IMR-90 (cell line): ENCODE measurements at regions not wholly inside any gene's neighbourhood (a gene's known extent, or its start where the extent isn't known, plus 50 kb on each side); places are given as distances from the start of the nearest gene placed in this dataset.

Experiments
- ATAC-seq: fragments of 200-7000 bp; cut with Tn5 transposase; 2 replicates; pipeline ENCODE4 v1.9.1; 2020; ENCODE audit warnings: low read depth, mild to moderate bottlenecking, moderate library complexity
- BruUV-seq: library from RNA; stranded (reverse); fragments of 400-500 nt; replicated peaks from 2 replicates; lab custom pipeline; 2021; lab: Mats Ljungman, UMichigan
- CTCF ChIA-PET: fragments of 300-600 bp; formaldehyde crosslinking; extraction: SDS; loops from one replicate; lab custom pipeline; 2021; ENCODE audit warnings: antibody characterized with exemption; lab: Yijun Ruan, JAX
- POLR2A ChIA-PET: fragments of 300-600 bp; sonication (Branson Sonifier 250); formaldehyde crosslinking; loops from one replicate; lab custom pipeline; 2022; ENCODE audit warnings: antibody characterized with exemption; ENCODE audit not compliant: unreplicated experiment; lab: Charles Lee
- DNase-seq: peaks from one replicate; pipeline ENCODE4 v3.0.0; 2013
- H2AFZ ChIP-seq: replicated peaks from 2 replicates; pipeline ENCODE3; 2013; ENCODE audit warnings: low read length, mild to moderate bottlenecking; ENCODE audit not compliant: poor library complexity
- H2AK5ac ChIP-seq: 2 replicates; pipeline ENCODE4 v1.6.1; 2013; ENCODE audit warnings: low read depth, low read length, inconsistent platforms
- H2AK9ac ChIP-seq: replicated peaks from 2 replicates; pipeline ENCODE3; 2013; ENCODE audit warnings: mild to moderate bottlenecking, low read depth, low read length, moderate library complexity; ENCODE audit not compliant: poor library complexity
- H2BK120ac ChIP-seq: 2 replicates; pipeline ENCODE4 v1.6.1; 2013; ENCODE audit warnings: low read depth, low read length, inconsistent platforms
- H2BK15ac ChIP-seq: 3 replicates; pipeline ENCODE4 v1.6.1; 2013; ENCODE audit warnings: low read depth, low read length, inconsistent platforms
- H2BK20ac ChIP-seq: 2 replicates; pipeline ENCODE4 v1.6.1; 2013; ENCODE audit warnings: low read depth, mild to moderate bottlenecking, inconsistent platforms, low read length, moderate library complexity
- H2BK5ac ChIP-seq: 2 replicates; pipeline ENCODE4 v1.6.1; 2013; ENCODE audit warnings: mild to moderate bottlenecking, low read depth, low read length, inconsistent platforms; ENCODE audit not compliant: poor library complexity, severe bottlenecking
- H3K14ac ChIP-seq: replicated peaks from 2 replicates; pipeline ENCODE4 v1.6.1; 2013; ENCODE audit warnings: low read depth, low read length, inconsistent platforms
- H3K18ac ChIP-seq: 2 replicates; pipeline ENCODE4 v1.6.1; 2013; ENCODE audit warnings: low read depth, low read length, control low read depth
- H3K23ac ChIP-seq: 2 replicates; pipeline ENCODE4 v1.6.1; 2013; ENCODE audit warnings: low read depth, low read length, inconsistent platforms
- H3K27ac ChIP-seq: 2 replicates; pipeline ENCODE4 v1.5.1; 2013; ENCODE audit warnings: mild to moderate bottlenecking, control low read depth, low read length; ENCODE audit not compliant: insufficient read depth
- H3K27me3 ChIP-seq: 2 replicates; pipeline ENCODE4 v1.6.1; 2013; ENCODE audit warnings: low read length; ENCODE audit not compliant: control insufficient read depth, insufficient read depth
- H3K36me3 ChIP-seq: 2 replicates; pipeline ENCODE4 v1.6.1; 2013; ENCODE audit warnings: low read length, mixed read lengths; ENCODE audit not compliant: control insufficient read depth, insufficient read depth
- H3K4ac ChIP-seq: 2 replicates; pipeline ENCODE4 v1.6.1; 2013; ENCODE audit warnings: low read depth, low read length, inconsistent platforms
- H3K4me1 ChIP-seq: 2 replicates; pipeline ENCODE4 v1.6.1; 2013; ENCODE audit warnings: low read length, mixed read lengths; ENCODE audit not compliant: control insufficient read depth, insufficient read depth
- H3K4me2 ChIP-seq: 2 replicates; pipeline ENCODE4 v1.6.1; 2013; ENCODE audit warnings: low read depth, mild to moderate bottlenecking, control low read depth, low read length, moderate library complexity
- H3K4me3 ChIP-seq: 2 replicates; pipeline ENCODE4 v1.5.1; 2013; ENCODE audit warnings: low read depth, mild to moderate bottlenecking, control low read depth, low read length, moderate library complexity; ENCODE audit not compliant: insufficient read depth
- H3K56ac ChIP-seq: 2 replicates; pipeline ENCODE4 v1.6.1; 2013; ENCODE audit warnings: low read length, inconsistent platforms; ENCODE audit not compliant: insufficient read depth; ENCODE audit errors: extremely low read depth
- H3K79me1 ChIP-seq, 2 experiments: 2 replicates each; pipeline ENCODE4 v1.6.1; 2013; ENCODE audit warnings: low read length in 2 of 2, inconsistent platforms in 1 of 2, low read depth in 1 of 2
- H3K9ac ChIP-seq: 2 replicates; pipeline ENCODE4 v1.6.1; 2013; ENCODE audit warnings: low read depth, low read length, control low read depth
- H3K9me1 ChIP-seq: 2 replicates; pipeline ENCODE4 v1.6.1; 2013; ENCODE audit warnings: low read length, inconsistent platforms; ENCODE audit not compliant: insufficient read depth
- H3K9me3 ChIP-seq: 2 replicates; pipeline ENCODE4 v1.6.1; 2013; ENCODE audit warnings: low read length; ENCODE audit not compliant: control insufficient read depth, insufficient read depth
- H4K20me1 ChIP-seq: 2 replicates; pipeline ENCODE4 v1.6.1; 2013; ENCODE audit warnings: low read length, inconsistent platforms; ENCODE audit not compliant: insufficient read depth
- H4K5ac ChIP-seq: 2 replicates; pipeline ENCODE4 v1.6.1; 2013; ENCODE audit warnings: mild to moderate bottlenecking, low read depth, low read length, control low read depth
- H4K8ac ChIP-seq, 2 experiments: 2 replicates each; pipeline ENCODE4 v1.6.1; 2013; ENCODE audit warnings: low read depth in 2 of 2, low read length in 2 of 2, control low read depth in 1 of 2, inconsistent platforms in 1 of 2
- H4K91ac ChIP-seq: 2 replicates; pipeline ENCODE4 v1.6.1; 2013; ENCODE audit warnings: low read depth, low read length, inconsistent platforms; ENCODE audit not compliant: insufficient read depth
- FOS ChIP-seq: fragments of 150-350 bp; IDR thresholded peaks from 2 replicates; pipeline ENCODE4 v1.6.1; 2016; ENCODE audit warnings: low read depth, low read length
- MXI1 ChIP-seq: IDR thresholded peaks from 2 replicates; pipeline ENCODE4 v1.6.1; 2012; ENCODE audit warnings: low read depth, mild to moderate bottlenecking, low read length, moderate library complexity, borderline replicate concordance
- RAD21 ChIP-seq: IDR thresholded peaks from 2 replicates; pipeline ENCODE4 v1.6.1; 2012; ENCODE audit warnings: low read length, improper control_type of control experiment
- RCOR1 ChIP-seq: IDR thresholded peaks from 2 replicates; pipeline ENCODE4 v1.6.1; 2012; ENCODE audit warnings: mild to moderate bottlenecking, low read length, improper control_type of control experiment; ENCODE audit not compliant: insufficient replicate concordance
- WGBS, 2 experiments: methylation state at CpG; one replicate each; pipeline versions ENCODE4 v1.1.5 to v1.1.7; 2013; ENCODE audit warnings: missing lambda C conversion rate in 2 of 2; ENCODE audit not compliant: insufficient read length in 1 of 2; ENCODE audit errors: extremely low coverage in 2 of 2; 5-methylcytosine and 5-hydroxymethylcytosine counted together
- dilution Hi-C: fragments of 300-500 bp; cut with HindIII; formaldehyde crosslinking; loops from one replicate; pipeline ENCODE4 v1.14.3; 2018; ENCODE audit warnings: low sequenced_read_pairs; ENCODE audit not compliant: unreplicated experiment
- in situ Hi-C: fragments of 300-500 bp; cut with MboI; formaldehyde crosslinking; loops from 3 replicates; pipeline ENCODE4 v1.14.3; 2019; ENCODE audit warnings: low sequenced_read_pairs, inconsistent platforms, mixed read lengths
- intact Hi-C: fragments of 100-400 bp; cut with micrococcal nuclease; formaldehyde crosslinking; loops from 2 replicates; pipeline ENCODE4 v1.10.0; 2022
- TF ChIP-seq, protein P1 (sequence below): fragments of 150-350 bp; IDR thresholded peaks from 2 replicates; pipeline ENCODE4 v1.6.1; 2016; ENCODE audit warnings: low read depth, mild to moderate bottlenecking, low read length, moderate library complexity, borderline replicate concordance
- TF ChIP-seq, protein P2 (sequence below): fragments of 150-350 bp; IDR thresholded peaks from 2 replicates; pipeline ENCODE4 v1.6.1; 2017; ENCODE audit warnings: mild to moderate bottlenecking, antibody characterized with exemption, low read length, low read depth

DNA sequence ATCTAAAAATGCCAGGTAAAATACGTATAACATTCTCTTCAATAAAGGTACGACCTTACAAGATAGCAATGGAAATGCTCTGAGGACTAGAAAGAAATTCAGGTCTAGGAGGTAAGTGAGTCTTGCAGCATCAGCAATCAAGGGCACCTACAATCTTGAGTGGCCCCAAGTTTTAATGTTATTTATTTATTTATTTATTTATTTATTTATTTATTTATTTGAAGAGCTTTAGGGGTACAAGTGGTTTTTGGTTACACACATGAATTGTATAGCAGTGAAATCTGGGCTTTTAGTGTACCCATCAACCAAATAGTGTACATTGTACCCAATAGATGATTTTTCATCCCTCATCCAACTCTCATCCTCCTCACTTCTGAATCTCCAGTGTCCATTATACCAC is 574.0 kb upstream of the POU3F2 start:
- no peak overlapping the region for H3K14ac ChIP-seq
- H3K27ac ChIP-seq, result no peak overlapping the region
- H2AFZ ChIP-seq, result no peak overlapping the region
- POLR2A ChIA-PET, result no interaction called here
- no peaks in the 10 kb centered on the region for H3K36me3 ChIP-seq
- no CpG with 5 or more reads among the region's 2 CpGs for WGBS, 2 experiments
- no TSS peak for BruUV-seq
- in situ Hi-C loops, result no loop called here
- H3K23ac ChIP-seq, result no peak overlapping the region
- no peak overlapping the region for H3K56ac ChIP-seq
- H3K79me1 ChIP-seq, result no peaks in the 10 kb centered on the region
- no peak overlapping the region for H3K4me3 ChIP-seq
- dilution Hi-C loops, result no loop called here
- no peaks in the 10 kb centered on the region for H4K20me1 ChIP-seq
- no peak overlapping the region for H2AK5ac ChIP-seq
- H3K18ac ChIP-seq, result no peak overlapping the region
- H2BK15ac ChIP-seq, result no peak overlapping the region
- no peaks in the 10 kb centered on the region for H3K9me1 ChIP-seq
- H4K5ac ChIP-seq, result no peak overlapping the region
- CTCF ChIA-PET, result no interaction called here
- H3K4me1 ChIP-seq, result no peaks in the 10 kb centered on the region
- no peak for ATAC-seq
- H3K9ac ChIP-seq, result no peak overlapping the region
- H4K8ac ChIP-seq, result no peak overlapping the region
- H3K9me3 ChIP-seq, result peaks cover 2% of the 10 kb centered on the region
- no peak overlapping the region for H2BK20ac ChIP-seq
- TF ChIP-seq, protein P1, sequence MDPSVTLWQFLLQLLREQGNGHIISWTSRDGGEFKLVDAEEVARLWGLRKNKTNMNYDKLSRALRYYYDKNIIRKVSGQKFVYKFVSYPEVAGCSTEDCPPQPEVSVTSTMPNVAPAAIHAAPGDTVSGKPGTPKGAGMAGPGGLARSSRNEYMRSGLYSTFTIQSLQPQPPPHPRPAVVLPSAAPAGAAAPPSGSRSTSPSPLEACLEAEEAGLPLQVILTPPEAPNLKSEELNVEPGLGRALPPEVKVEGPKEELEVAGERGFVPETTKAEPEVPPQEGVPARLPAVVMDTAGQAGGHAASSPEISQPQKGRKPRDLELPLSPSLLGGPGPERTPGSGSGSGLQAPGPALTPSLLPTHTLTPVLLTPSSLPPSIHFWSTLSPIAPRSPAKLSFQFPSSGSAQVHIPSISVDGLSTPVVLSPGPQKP, result no peak
- TF ChIP-seq RCOR1 (no peak), MXI1 (no peak), RAD21 (no peak), FOS (no peak)
- TF ChIP-seq, protein P2, sequence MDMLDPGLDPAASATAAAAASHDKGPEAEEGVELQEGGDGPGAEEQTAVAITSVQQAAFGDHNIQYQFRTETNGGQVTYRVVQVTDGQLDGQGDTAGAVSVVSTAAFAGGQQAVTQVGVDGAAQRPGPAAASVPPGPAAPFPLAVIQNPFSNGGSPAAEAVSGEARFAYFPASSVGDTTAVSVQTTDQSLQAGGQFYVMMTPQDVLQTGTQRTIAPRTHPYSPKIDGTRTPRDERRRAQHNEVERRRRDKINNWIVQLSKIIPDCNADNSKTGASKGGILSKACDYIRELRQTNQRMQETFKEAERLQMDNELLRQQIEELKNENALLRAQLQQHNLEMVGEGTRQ, result no peak
- no peak overlapping the region for H4K91ac ChIP-seq
- H3K4ac ChIP-seq, result no peak overlapping the region
- H3K27me3 ChIP-seq, result no peaks in the 10 kb centered on the region
- H3K4me2 ChIP-seq, result no peak overlapping the region
- H2BK120ac ChIP-seq, result no peak overlapping the region
- no peak overlapping the region for H2BK5ac ChIP-seq
- intact Hi-C loops, result no loop called here
- H2AK9ac ChIP-seq, result no peak overlapping the region
- no peak for DNase-seq
